Motor neuron (in vitro differentiated cells): ENCODE measurements at regions not wholly inside any gene's neighbourhood (a gene's known extent, or its start where the extent isn't known, plus 50 kb on each side); places are given as distances from the start of the nearest gene placed in this dataset.

Experiments used
- ATAC-seq, 8 experiments: fragments of 200-7000 bp; cut with Tn5 transposase; replicated peaks in 6 of 8; 2 replicates each; pipeline ENCODE4 v1.8.0; 2021; ENCODE audit warnings: mild to moderate bottlenecking in 8 of 8, moderate library complexity in 8 of 8
- H3K27ac ChIP-seq, 2 donors: fragments of 250-450 bp; sonication (Bioruptor Pico); 2 replicates each; pipeline ENCODE4 v1.9.0; 2021; ENCODE audit warnings: antibody characterized with exemption in 2 of 2, mild to moderate bottlenecking in 2 of 2, moderate library complexity in 1 of 2
- H3K4me1 ChIP-seq, 2 donors: fragments of 250-450 bp; sonication (Bioruptor Pico); replicated peaks in 1 of 2; 2 replicates each; pipeline ENCODE4 v1.6.1; 2021; ENCODE audit warnings: antibody characterized with exemption in 2 of 2, mild to moderate bottlenecking in 2 of 2, moderate library complexity in 1 of 2
- H3K4me3 ChIP-seq, 5 donors: fragments of 250-450 bp; sonication (Bioruptor Pico); 2 replicates each; pipeline ENCODE4 v1.9.0; 2021; ENCODE audit warnings: antibody characterized with exemption in 5 of 5, mild to moderate bottlenecking in 5 of 5, moderate library complexity in 4 of 5
- WGBS, 10 experiments: fragments of 450-650 bp; shearing (Covaris generic); methylation state at CpG; one replicate each; pipeline ENCODE4 v1.0.0; 2022; 5-methylcytosine and 5-hydroxymethylcytosine counted together
- in situ Hi-C, 9 experiments: fragments of 400-800 bp; cut with MboI; loops; one replicate each; pipeline ENCODE4 v1.15.0; 2021; ENCODE audit warnings: low sequenced_read_pairs in 9 of 9, low pct_unique_long_range_greater_than_20kb in 2 of 9; ENCODE audit not compliant: unreplicated experiment in 9 of 9

- Histone ChIP-seq H3K4me1 (no peaks in the 10 kb centered on the region), H3K27ac (no peak overlapping the region), H3K4me3 (no peak overlapping the region)
- in situ Hi-C loops: no loop called here
- 0 to 88% (median 57%) methylated on average over 1 of the region's 1 CpG; no CpG with 5 or more reads in 5 of the 10 experiments for WGBS, 10 experiments
- no peak for ATAC-seq
Measured at GRCh38 chr7:86592185-86592584, 51.5 kb upstream of the GRM3 start.

- in situ Hi-C loops: loop anchor here in 1 of 9 experiments (25.0 kb wide), 1 partner anchor 238 kb away; no protein-coding TSS in a partner anchor
- no peak for ATAC-seq
- Histone ChIP-seq H3K27ac (no peak overlapping the region), H3K4me1 (no peaks in the 10 kb centered on the region), H3K4me3 (no peak overlapping the region)
- WGBS, 10 experiments: 63 to 99% (median 89%) methylated on average over 5 to 9 of the region's 9 CpGs; no CpG with 5 or more reads in 1 of the 10 experiments
Measured at GRCh38 chr7:86574006-86574405, 69.7 kb upstream of the GRM3 start.

- Histone ChIP-seq H3K27ac (no peak overlapping the region), H3K4me1 (peaks cover 0 to 12% of the 10 kb centered on the region in 2 donors), H3K4me3 (no peak overlapping the region)
- ATAC-seq: peak in 6 of 8 experiments; percentile 25 to 97 (median 75)
- WGBS, 10 experiments: 0 to 70% (median 46%) methylated on average over 1 to 7 of the region's 8 CpGs
- in situ Hi-C loops: loop anchor here in 1 of 9 experiments (25.0 kb wide), 1 partner anchor 253 kb away; no protein-coding TSS in a partner anchor
Measured at GRCh38 chr7:86558680-86559501, 84.8 kb upstream of the GRM3 start.

- Histone ChIP-seq H3K27ac (no peak overlapping the region), H3K4me1 (no peaks in the 10 kb centered on the region), H3K4me3 (no peak overlapping the region)
- 0 to 100% (median 64%) methylated on average over 1 to 2 of the region's 5 CpGs; no CpG with 5 or more reads in 6 of the 10 experiments for WGBS, 10 experiments
- no peak for ATAC-seq
- in situ Hi-C loops: no loop called here
Measured at GRCh38 chr7:86534641-86535040, 109.1 kb upstream of the GRM3 start.

- no peak overlapping the region for H3K4me3 ChIP-seq
- no peak for ATAC-seq
- in situ Hi-C loops: no loop called here
- H3K27ac ChIP-seq: no peak overlapping the region
- no peaks in the 10 kb centered on the region for H3K4me1 ChIP-seq
- 0 to 100% (median 33%) methylated on average over 1 of the region's 1 CpG; no CpG with 5 or more reads in 2 of the 10 experiments for WGBS, 10 experiments
Measured at GRCh38 chr7:86504229-86504628, 139.5 kb upstream of the GRM3 start.

- no peak for ATAC-seq
- 0 to 100% (median 84%) methylated on average over 1 of the region's 1 CpG for WGBS, 10 experiments
Measured at GRCh38 chr7:86499986-86500385, 143.7 kb upstream of the GRM3 start.

GRCh38 chr7:86485827-86486226 lies 157.9 kb upstream of the GRM3 start:
- H3K4me3 ChIP-seq: no peak overlapping the region
- no peak overlapping the region for H3K27ac ChIP-seq
- in situ Hi-C loops: no loop called here
- ATAC-seq: peak in 5 of 8 experiments; percentile 23 to 60 (median 53)
- WGBS, 10 experiments: 0 to 71% (median 43%) methylated on average over 1 to 3 of the region's 3 CpGs; no CpG with 5 or more reads in 2 of the 10 experiments
- peaks cover 4 to 9% of the 10 kb centered on the region in 2 donors for H3K4me1 ChIP-seq

More at GRCh38 chr7:86499986-86500385, 143.7 kb upstream of the GRM3 start:
- Histone ChIP-seq H3K4me1 (no peaks in the 10 kb centered on the region), H3K27ac (no peak overlapping the region), H3K4me3 (no peak overlapping the region)
- in situ Hi-C loops: no loop called here

- no peak overlapping the region for H3K27ac ChIP-seq
- no peaks in the 10 kb centered on the region for H3K4me1 ChIP-seq
- H3K4me3 ChIP-seq: no peak overlapping the region
- in situ Hi-C loops: no loop called here
- no peak for ATAC-seq
- 6 to 100% (median 50%) methylated on average over 1 to 2 of the region's 2 CpGs; no CpG with 5 or more reads in 1 of the 10 experiments for WGBS, 10 experiments
Measured at GRCh38 chr7:86479144-86479543, 164.6 kb upstream of the GRM3 start.

GRCh38 chr7:86477343-86477935 lies 166.3 kb upstream of the GRM3 start:
- in situ Hi-C loops: no loop called here

GRCh38 chr7:86470763-86471162 lies 172.9 kb upstream of the GRM3 start:
- 0 to 100% (median 100%) methylated on average over 1 of the region's 1 CpG; no CpG with 5 or more reads in 1 of the 10 experiments for WGBS, 10 experiments
- Histone ChIP-seq H3K4me3 (no peak overlapping the region), H3K4me1 (peaks cover 0 to 2% of the 10 kb centered on the region in 2 donors), H3K27ac (no peak overlapping the region)
- ATAC-seq: no peak
- in situ Hi-C loops: loop anchor here in 3 of 9 experiments (25.0 kb wide), 1 partner anchor 583 kb away; no protein-coding TSS in a partner anchor

More at GRCh38 chr7:86477343-86477935, 166.3 kb upstream of the GRM3 start:
- no peak overlapping the region for H3K27ac ChIP-seq
- no peak for ATAC-seq
- H3K4me1 ChIP-seq: peaks cover 0 to 2% of the 10 kb centered on the region in 2 donors
- H3K4me3 ChIP-seq: no peak overlapping the region
- WGBS, 10 experiments: 0 to 100% (median 74%) methylated on average over 1 to 2 of the region's 2 CpGs; no CpG with 5 or more reads in 2 of the 10 experiments

GRCh38 chr7:86469680-86470295 lies 173.9 kb upstream of the GRM3 start:
- peak in 7 of 8 experiments; percentile 38 to 97 (median 78) for ATAC-seq
- in situ Hi-C loops: loop anchor here in 5 of 9 experiments (10.0 to 25.0 kb wide), 3 partner anchors 565 to 582 kb away; no protein-coding TSS in a partner anchor
- H3K4me3 ChIP-seq: no peak overlapping the region
- no peak overlapping the region for H3K27ac ChIP-seq
- WGBS, 10 experiments: 0 to 100% (median 39%) methylated on average over 1 to 9 of the region's 9 CpGs
- H3K4me1 ChIP-seq: peaks cover 0 to 2% of the 10 kb centered on the region in 2 donors

GRCh38 chr7:86454753-86455152 lies 189.0 kb upstream of the GRM3 start:
- no peak overlapping the region for H3K27ac ChIP-seq
- no peak for ATAC-seq
- H3K4me3 ChIP-seq: no peak overlapping the region
- in situ Hi-C loops: loop anchor here in 3 of 9 experiments (25.0 kb wide), 1 partner anchor 567 kb away; no protein-coding TSS in a partner anchor
- WGBS, 10 experiments: 0 to 100% (median 86%) methylated on average over 1 to 2 of the region's 2 CpGs; no CpG with 5 or more reads in 1 of the 10 experiments
- H3K4me1 ChIP-seq: no peaks in the 10 kb centered on the region
